HCEC 1CT (cell line): ENCODE measurements at regions not wholly inside any gene's neighbourhood (a gene's known extent, or its start where the extent isn't known, plus 50 kb on each side); places are given as distances from the start of the nearest gene placed in this dataset.
"Not testable (repeated sequence)": the region's sequence is repeated elsewhere in the genome, so short reads cannot be mapped to it uniquely, and the experiment has no call there.

Experiments used
- DNase-seq: peaks from one replicate; pipeline ENCODE4 v3.0.0-alpha.2; 2017

- no peak for DNase-seq
Observed at GRCh38 chr3:139136469-139137202, 91.9 kb upstream of the PRR23C start.

DNA sequence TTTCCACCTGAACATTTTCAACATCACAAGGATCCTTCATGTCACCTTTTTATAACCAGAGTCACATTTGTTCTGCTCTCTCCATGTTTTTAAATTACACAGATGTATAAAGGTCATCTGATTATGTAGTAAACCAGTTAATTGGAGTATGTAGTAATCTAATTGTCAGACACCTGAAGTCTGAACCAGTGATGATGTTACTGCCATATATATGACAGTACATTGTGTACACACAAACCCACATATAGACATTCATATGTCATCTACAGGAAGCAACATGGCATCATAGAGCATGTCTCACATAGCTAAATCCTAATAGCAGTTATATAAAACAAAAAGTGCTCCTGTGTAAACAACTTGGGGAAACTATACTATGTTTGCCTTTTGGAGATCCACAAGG is 95.9 kb upstream of the PRR23C start:
- DNase-seq, result no peak

GRCh38 chr3:139145980-139146379 is 101.3 kb upstream of the PRR23C start:
- not testable (repeated sequence) for DNase-seq

DNA sequence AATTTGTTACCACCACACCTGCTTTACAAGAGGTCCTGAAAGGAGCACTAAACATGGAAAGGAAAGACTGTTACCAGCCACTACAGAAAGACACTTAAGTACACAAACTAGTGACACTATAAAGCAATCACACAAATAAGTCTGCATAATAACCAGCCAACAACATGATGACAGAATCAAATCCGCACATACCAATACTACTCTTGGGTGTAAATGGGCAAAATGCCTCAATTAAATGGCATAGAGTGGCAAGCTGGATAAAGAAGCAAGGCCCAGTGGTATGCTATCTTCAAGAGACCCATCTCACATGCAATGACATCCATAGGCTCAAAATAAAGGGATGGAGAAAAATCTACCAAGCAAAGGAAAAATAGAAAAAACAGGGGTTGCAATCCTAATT is 106.8 kb upstream of the PRR23C start:
- DNase-seq, result no peak

DNA sequence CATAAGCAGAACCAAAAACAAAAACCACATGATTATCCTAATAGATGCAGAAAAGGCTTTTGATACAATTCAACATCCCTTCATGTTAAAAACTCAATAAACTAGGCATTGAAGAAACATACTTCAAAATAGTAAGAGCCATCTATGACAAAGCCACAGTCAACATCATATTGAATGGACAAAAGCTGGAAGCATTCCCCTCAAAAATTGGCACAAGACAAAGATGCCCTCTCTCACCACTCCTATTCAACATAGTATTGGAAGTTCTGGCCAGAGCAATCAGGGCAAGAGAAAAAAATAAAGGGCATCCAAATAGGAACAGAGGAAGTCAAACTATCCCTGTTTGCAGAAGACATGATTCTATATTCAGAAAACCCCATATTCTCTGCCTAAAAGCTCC is 108.7 kb upstream of the PRR23C start:
- DNase-seq, result not testable (repeated sequence)

DNA sequence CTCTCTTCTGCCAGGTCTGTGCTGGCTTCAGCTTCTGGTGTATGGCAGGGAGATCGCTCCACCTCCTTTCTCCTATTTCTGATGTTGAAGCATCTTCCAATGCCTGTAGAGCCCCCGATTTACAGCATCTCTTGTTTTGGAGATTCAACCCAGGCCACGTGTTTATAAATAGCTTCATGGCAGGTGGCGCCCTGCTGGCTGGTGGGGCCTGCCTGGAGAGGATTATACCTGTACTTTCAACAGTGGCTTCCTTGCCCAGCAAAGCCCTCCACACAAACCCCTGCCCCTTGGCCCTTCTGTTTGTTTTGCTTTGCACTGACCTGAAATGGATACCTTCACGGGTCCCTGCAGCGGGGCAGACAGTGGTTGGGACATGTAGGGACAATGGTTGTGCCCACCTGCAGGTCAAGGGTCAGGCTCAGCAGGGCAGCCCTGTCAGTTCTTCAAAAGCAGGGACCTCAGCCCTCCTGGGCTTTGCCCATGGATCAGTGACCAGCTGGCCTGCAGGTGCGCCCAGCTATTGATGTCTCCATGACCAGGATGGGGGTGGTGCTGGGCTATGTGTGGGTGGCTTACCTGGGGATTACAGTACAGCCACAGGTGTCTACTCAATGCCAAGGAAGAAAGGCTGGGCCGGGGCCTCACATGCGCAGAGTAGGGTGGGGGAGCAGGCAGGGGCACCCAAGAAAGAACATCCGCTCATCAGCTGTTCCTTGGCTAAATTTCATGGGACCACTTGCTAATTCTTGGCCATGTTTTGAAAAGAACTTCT is 112.7 kb upstream of the PRR23C start:
- no peak for DNase-seq

- DNase-seq, result no peak
Observed at GRCh38 chr3:139159356-139159755, 114.7 kb upstream of the PRR23C start.

DNA sequence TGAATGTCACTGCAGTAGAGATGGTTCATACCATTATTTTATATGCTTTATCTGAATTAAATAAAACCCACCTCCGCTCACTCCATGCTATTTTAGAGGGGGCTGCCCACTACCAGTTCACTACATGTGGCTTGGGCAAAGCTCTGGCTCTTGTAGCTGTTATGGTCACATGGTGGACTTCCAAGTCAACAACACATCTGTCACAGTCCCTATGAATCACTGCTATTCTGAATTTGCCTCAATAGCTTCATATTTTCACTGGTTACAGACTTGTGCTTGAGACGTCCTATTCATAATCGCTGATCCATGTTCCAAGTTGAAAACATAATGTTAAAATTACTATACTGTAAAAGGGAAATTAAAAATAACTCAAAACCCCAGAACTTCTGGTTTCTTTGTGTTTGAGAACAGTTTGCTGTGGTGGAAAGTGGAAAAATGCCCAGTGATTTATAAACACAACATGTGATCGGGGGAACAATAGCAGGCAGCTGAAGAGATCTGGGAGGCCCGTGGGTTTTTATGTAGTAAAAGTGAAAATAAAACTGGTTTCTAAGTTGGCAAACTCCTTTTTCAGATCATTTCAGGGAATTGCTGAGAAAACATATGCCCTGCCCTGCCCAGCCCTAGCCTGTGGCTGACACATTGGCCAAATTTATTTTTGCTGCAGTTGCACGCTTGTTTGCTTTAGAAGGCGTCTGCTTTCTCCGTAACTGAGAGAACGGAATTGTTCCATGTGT is 128.8 kb upstream of the PRR23C start:
- no peak for DNase-seq

GRCh38 chr3:139180489-139180888 is 135.8 kb upstream of the PRR23C start:
- no peak for DNase-seq

DNA sequence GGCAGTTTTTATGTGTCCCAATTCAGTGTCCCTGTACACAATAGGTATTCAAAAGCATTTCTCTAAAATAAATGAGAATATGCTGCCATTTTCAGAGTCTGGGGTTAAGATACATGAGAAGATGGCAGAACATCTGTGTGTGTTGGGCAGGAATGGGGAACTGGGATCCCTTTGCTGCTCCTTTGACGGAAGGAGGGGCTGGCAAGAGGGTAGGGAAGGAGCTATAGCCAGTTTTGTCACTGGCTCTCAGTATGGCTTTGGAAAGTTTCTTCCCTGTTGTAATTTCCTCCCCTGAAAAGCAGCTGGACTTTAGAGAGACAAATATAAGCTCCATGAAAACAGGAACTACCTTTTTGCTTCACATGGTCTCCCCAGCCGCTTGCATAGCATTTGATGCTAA is 137.5 kb upstream of the PRR23C start:
- no peak for DNase-seq

GRCh38 chr3:139182598-139182997 is 137.9 kb upstream of the PRR23C start:
- DNase-seq, result no peak

DNA sequence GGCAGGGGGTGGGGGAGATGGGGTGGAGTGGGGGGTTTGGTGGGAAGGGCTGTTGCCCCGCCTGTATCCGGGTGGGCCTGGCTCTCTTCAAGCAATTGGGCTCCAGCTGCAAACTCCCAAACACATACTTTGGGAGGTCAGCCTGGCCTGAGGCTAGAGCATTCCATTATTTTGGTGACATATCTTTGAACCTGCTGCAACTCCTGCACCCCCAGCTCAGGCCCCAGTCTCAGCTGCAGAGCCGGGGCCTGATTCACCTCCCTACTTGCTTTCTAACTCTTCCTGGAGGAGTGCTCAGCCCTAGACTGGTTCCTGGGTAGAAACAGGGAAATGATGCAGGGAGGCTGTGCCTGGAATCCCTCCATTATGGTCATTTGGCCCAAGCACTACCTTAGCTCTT is 140.8 kb upstream of the PRR23C start:
- DNase-seq, result no peak

GRCh38 chr3:139187154-139187553 is 142.5 kb upstream of the PRR23C start:
- no peak for DNase-seq

- DNase-seq, result no peak
Observed at GRCh38 chr3:139187648-139188047, 143.0 kb upstream of the PRR23C start.

- no peak for DNase-seq
Observed at GRCh38 chr3:139189943-139190342, 145.3 kb upstream of the PRR23C start.

DNA sequence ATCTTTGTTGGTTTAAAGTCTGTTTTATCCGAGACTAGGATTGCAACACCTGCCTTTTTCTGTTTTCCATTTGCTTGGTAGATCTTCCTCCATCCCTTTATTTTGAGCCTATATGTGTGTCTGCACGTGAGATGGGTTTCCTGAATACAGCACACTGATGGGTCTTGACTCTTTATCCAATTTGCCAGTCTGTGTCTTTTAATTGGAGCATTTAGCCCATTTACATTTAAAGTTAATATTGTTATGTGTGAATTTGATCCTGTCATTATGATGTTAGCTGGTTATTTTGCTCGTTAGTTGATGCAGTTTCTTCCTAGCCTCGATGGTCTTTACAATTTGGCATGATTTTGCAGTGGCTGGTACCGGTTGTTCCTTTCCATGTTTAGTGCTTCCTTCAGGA is 149.4 kb upstream of the MRPS22 start:
- DNase-seq, result not testable (repeated sequence)

DNA sequence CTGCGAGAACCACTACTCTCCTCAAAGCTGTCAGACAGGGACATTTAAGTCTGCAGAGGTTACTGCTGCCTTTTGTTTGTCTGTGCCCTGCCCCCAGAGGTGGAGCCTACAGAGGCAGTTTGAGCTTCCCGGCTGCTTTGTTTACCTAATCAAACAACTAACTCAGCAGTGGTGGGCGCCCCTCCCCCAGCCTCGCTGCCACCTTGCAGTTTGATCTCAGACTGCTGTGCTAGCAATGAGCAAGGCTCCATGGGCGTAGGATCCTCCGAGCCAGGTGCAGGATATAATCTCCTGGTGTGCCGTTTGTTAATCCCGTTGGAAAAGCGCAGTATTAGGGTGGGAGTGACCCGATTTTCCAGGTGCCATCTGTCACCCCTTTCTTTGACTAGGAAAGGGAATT is 147.7 kb upstream of the MRPS22 start:
- not testable (repeated sequence) for DNase-seq

GRCh38 chr3:139197251-139197650 is 146.6 kb upstream of the MRPS22 start:
- DNase-seq, result no peak

- no peak for DNase-seq
Observed at GRCh38 chr3:139198186-139198585, 145.6 kb upstream of the MRPS22 start.

DNA sequence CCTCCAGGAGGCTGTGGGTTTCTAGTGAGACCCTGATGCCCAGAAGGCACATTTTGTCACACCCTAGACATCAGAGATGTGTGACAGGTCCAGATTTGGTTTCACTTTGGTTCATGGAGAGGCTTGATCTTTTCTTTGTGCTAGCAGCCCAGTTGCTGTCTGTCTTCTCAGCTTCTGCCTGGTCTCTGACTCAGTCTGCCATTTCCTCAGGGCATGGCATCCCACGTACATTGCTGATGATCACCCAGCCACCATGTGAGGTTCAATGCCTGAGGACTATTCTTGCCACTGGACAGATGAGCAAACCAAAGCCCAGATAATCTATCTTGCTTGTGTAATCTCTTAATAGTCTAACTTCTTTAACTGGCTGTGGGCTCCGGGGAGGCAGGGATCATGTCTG is 144.9 kb upstream of the MRPS22 start:
- DNase-seq, result no peak

DNA sequence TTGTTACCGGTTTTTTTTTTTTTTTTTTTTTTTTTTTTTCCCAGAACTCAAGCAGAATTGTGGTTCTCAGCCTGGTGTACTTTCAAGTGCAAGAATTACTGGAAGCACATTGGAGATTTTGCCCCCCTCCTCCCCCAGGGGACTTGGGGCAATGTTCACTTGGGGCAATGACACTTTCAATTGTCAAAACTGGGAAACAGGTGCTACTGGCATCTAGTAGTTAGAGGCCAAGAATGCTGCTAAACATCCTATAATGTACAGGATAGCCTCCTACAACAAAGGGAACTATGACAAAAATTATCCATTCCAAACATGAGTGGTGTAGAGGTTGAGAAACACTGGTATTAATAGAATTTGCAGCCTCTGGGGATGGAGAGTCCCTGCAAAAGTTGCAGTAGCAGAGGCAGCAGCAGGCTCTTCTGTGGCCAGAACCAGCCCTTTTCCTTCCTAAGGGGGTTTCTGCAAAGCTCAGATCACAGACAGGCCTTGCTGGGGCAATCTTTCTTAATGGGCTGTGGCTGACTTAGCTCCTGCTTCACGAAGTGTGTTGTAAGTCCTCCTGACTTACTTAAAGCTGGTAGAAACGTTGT is 144.3 kb upstream of the MRPS22 start:
- DNase-seq, result no peak

- DNase-seq, result no peak
Observed at GRCh38 chr3:139201446-139202225, 142.2 kb upstream of the MRPS22 start.
